Skeletal muscle satellite cell (primary cell): ENCODE measurements at regions not wholly inside any gene's neighbourhood (a gene's known extent, or its start where the extent isn't known, plus 50 kb on each side); places are given as distances from the start of the nearest gene placed in this dataset.
A peak's percentile ranks its signal among the peaks of the same experiment; 100 is the strongest.
"Not testable (repeated sequence)": the region's sequence is repeated elsewhere in the genome, so short reads cannot be mapped to it uniquely, and the experiment has no call there.

Experiments used
- H3K27me3 ChIP-seq: 2 replicates; pipeline ENCODE4 v1.7.0; 2013; ENCODE audit warnings: low read length; ENCODE audit not compliant: control insufficient read depth, insufficient read depth
- H3K36me3 ChIP-seq: 2 replicates; pipeline ENCODE4 v1.7.0; 2013; ENCODE audit warnings: mild to moderate bottlenecking, control low read depth, low read length; ENCODE audit not compliant: insufficient read depth
- H3K4me1 ChIP-seq: 2 replicates; pipeline ENCODE4 v1.7.0; 2013; ENCODE audit warnings: low read length; ENCODE audit not compliant: control insufficient read depth, insufficient read depth
- H3K4me2 ChIP-seq: 2 replicates; pipeline ENCODE4 v1.7.0; 2013; ENCODE audit warnings: mild to moderate bottlenecking, low read length
- H3K4me3 ChIP-seq: 2 replicates; pipeline ENCODE4 v1.7.0; 2013; ENCODE audit warnings: low read length
- H3K9ac ChIP-seq: 2 replicates; pipeline ENCODE4 v1.7.0; 2013; ENCODE audit warnings: mild to moderate bottlenecking, low read depth, low read length, moderate library complexity
- H3K9me3 ChIP-seq: replicated peaks from 2 replicates; pipeline ENCODE4 v1.7.0; 2013; ENCODE audit warnings: mild to moderate bottlenecking, control low read depth, low read length

DNA sequence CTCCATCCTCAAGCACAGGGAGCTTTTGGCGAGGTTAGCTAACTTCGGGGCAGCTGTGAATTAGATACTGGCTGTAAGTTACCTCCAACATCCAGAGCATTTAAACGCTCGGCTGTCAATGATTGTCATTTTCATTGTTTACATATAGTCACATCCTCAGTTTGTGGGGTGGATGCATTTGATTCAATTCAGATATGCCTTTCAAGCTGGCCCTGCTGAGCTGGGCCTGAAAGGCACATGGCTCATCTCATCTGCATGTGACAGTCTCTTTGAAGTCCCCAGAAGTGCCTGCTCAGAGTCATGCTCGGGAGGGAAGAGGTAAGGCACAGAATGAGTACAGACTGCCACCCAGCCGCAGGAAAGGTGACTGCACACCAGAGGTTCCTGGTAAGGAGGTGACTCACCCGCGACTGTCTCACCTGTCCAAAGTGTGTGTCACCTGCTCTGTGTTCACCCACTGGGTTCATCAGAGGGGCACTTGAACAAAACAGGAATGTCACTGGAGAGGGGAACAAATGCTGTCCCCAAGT is 281.2 kb upstream of the PLGLB2 start:
- not testable (repeated sequence) for H3K9me3 ChIP-seq, H3K4me2 ChIP-seq, H3K4me3 ChIP-seq, H3K27me3 ChIP-seq, H3K36me3 ChIP-seq, H3K9ac ChIP-seq
- H3K4me1 ChIP-seq = peaks cover 11% of the 10 kb centered on the region

DNA sequence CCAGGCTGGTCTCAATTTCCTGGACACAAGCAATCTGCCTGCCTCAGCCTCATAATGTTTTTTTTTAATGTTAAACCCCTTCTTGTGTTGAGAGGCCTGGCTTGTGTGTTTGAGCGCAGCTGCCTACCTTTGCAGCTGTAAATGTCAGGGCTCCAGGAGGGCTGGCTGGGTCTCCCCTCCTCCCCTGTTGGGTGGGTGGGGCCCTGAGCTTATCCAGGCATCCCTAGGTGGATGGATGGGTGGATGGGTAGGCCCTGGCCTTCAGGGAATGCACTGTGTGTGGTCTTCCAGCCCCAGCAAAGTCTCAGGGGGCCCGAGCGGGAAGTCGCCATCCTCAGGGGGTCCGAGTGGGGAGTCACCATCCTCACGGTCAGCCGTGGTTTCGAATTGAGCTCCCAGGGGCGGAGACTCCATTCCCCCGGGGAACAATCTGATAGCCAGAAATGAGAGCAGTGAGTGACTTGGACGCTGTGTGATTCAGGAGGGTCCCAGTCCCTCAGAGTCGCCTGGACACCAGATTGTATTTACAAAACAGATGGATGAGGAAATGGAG is 279.4 kb upstream of the PLGLB2 start:
- H3K27me3 ChIP-seq, H3K9me3 ChIP-seq, H3K36me3 ChIP-seq, H3K9ac ChIP-seq, H3K4me3 ChIP-seq, H3K4me2 ChIP-seq: not testable (repeated sequence)
- H3K4me1 ChIP-seq = peaks cover 11% of the 10 kb centered on the region

- Histone ChIP-seq H3K4me1 (peaks cover 11% of the 10 kb centered on the region), H3K9ac (peak overlapping the region; percentile 60), H3K4me3 (peak overlapping the region; percentile 45)
- H3K27me3 ChIP-seq, H3K4me2 ChIP-seq, H3K36me3 ChIP-seq, H3K9me3 ChIP-seq: not testable (repeated sequence)
Measured at GRCh38 chr2:87469180-87470151, 278.4 kb upstream of the PLGLB2 start.

GRCh38 chr2:87470381-87471380 is 277.2 kb upstream of the PLGLB2 start:
- not testable (repeated sequence) for H3K36me3 ChIP-seq, H3K27me3 ChIP-seq, H3K4me3 ChIP-seq, H3K9me3 ChIP-seq, H3K4me2 ChIP-seq, H3K9ac ChIP-seq
- peaks cover 11% of the 10 kb centered on the region for H3K4me1 ChIP-seq

GRCh38 chr2:87471478-87471877 is 276.4 kb upstream of the PLGLB2 start:
- not testable (repeated sequence) for H3K4me3 ChIP-seq, H3K9me3 ChIP-seq
- H3K4me1 ChIP-seq = peaks cover 11% of the 10 kb centered on the region

DNA sequence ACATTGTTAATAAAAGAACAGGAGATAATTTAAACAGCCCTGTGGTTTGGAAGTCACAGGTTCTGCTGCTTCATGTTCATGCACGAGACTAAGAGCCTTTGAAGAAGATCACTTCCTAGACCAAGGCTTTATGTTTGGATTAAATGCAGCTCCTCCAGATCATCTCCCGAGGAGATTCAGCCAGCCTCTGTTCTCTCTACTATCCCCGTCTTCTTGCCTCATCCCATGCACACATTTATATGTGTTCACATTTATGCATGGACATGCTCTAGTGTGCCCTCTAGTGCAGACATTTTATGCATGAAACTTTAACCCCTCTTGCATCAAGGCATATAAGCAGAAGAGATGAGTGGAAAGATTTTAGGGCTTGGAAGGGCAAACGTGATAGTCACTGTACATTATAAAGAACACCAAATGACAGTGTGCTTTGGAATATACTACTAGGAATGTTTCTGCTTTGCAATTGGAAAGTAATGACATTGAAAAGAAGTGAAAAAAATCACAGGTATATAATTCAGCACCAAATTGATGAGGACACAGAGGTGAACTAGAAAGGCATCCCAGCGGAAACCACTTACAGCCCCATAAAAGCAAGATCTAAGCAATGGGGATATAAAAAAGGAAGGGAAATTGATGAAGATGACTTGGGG is 271.5 kb upstream of the PLGLB2 start:
- H3K27me3 ChIP-seq, H3K4me3 ChIP-seq, H3K4me2 ChIP-seq, H3K4me1 ChIP-seq, H3K36me3 ChIP-seq, H3K9ac ChIP-seq, H3K9me3 ChIP-seq: not testable (repeated sequence)

More at GRCh38 chr2:87471478-87471877, 276.4 kb upstream of the PLGLB2 start:
- not testable (repeated sequence) for H3K9ac ChIP-seq, H3K27me3 ChIP-seq, H3K4me2 ChIP-seq, H3K36me3 ChIP-seq

DNA sequence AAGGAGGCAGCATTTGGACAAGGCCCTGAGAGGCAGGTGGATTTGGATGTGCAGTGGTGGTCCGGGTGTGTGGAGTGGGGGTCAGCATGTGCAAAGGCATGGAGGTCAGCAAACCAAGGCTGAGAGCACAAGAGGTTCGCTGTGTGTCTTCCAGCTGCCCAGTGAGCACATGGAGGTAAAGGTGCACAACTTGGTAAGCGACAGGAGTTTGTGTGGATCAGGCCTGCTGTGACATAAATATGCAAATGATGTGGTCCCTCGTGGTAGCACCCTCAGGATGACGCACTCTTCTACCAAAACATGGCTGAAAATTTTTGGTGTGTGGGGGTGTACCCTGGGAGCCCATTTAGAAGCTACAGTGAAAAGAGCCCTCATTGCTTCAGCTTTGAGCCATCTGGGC is 271.0 kb upstream of the PLGLB2 start:
- H3K4me1 ChIP-seq, H3K9me3 ChIP-seq, H3K4me2 ChIP-seq, H3K27me3 ChIP-seq, H3K9ac ChIP-seq, H3K4me3 ChIP-seq, H3K36me3 ChIP-seq: not testable (repeated sequence)

GRCh38 chr2:87477669-87478428 is 270.0 kb upstream of the PLGLB2 start:
- H3K4me1 ChIP-seq, H3K9ac ChIP-seq, H3K9me3 ChIP-seq, H3K4me3 ChIP-seq, H3K4me2 ChIP-seq, H3K27me3 ChIP-seq, H3K36me3 ChIP-seq: not testable (repeated sequence)

DNA sequence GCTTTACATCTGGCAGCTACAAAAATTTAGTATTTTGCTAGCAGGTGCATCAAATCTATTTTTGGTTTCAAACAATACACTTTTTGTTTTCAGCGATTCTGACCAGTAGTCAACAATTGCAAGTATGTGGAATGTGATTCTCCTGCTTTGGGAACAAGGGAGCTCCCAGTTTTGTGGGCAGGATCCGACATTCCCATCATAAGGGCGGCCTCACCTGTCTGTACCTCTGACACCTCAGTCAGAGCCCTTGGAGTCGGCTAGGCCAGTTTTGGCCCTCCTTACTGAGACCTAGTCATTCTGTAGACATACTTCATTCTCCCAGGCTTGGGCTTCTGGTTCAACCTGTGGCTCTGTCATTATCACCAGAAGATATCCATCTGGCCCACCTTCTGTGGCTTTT is 269.0 kb upstream of the PLGLB2 start:
- H3K9me3 ChIP-seq, H3K9ac ChIP-seq, H3K4me3 ChIP-seq, H3K36me3 ChIP-seq, H3K4me2 ChIP-seq, H3K4me1 ChIP-seq, H3K27me3 ChIP-seq: not testable (repeated sequence)

- not testable (repeated sequence) for H3K9me3 ChIP-seq, H3K4me2 ChIP-seq, H3K27me3 ChIP-seq, H3K36me3 ChIP-seq, H3K9ac ChIP-seq, H3K4me3 ChIP-seq
- peaks cover 12% of the 10 kb centered on the region for H3K4me1 ChIP-seq
Measured at GRCh38 chr2:87483093-87483680, 264.7 kb upstream of the PLGLB2 start.
